SK-N-MC (cell line): ENCODE measurements at regions not wholly inside any gene's neighbourhood (a gene's known extent, or its start where the extent isn't known, plus 50 kb on each side); places are given as distances from the start of the nearest gene placed in this dataset.

ENCODE experiments used
- EZH2 ChIP-seq: fragments of 200-600 bp; sonication (generic); IDR thresholded peaks from one replicate; pipeline ENCODE4 v1.6.1; 2017; ENCODE audit warnings: antibody characterized with exemption
- FOXP2 ChIP-seq: optimal IDR thresholded peaks from 2 replicates; pipeline ENCODE3; 2011; ENCODE audit warnings: mild to moderate bottlenecking, moderate library complexity; ENCODE audit not compliant: insufficient read depth; ENCODE audit errors: extremely low read length, control extremely low read depth
- POLR2AphosphoS5 ChIP-seq: IDR thresholded peaks from 2 replicates; pipeline ENCODE4 v1.6.1; 2012; ENCODE audit warnings: mild to moderate bottlenecking, low read depth, low read length, borderline replicate concordance

DNA sequence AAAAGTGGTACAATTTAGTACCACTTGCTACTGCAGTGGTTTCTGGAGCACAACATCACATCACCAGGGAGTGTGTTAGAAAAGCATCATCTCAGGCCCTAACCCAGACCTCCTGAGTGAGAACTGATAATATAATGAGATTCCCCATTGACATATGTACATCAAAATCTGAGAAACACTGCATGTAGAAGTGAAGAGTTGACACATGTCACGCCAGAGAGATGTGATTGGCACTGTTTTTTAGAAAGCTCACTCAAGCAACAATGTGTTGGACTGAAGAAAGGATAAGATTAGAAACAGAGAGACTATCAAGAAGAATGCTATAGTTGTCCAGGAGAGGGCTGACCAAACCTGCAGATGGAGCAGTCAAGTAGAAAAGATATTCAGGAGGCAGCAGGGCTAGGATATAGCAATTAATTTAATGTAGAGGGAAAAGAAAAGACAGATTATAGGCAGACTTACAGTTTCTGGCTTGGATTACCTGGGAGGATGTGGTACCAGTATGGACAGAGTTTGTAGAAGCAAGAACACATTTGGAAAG, 324.4 kb upstream of the ADAMTSL1 start:
- no peak for TF ChIP-seq EZH2
- no peak for TF ChIP-seq POLR2AphosphoS5
- TF ChIP-seq FOXP2: no peak
